Upper lobe of left lung (tissue), 4 donors: ENCODE measurements at regions not wholly inside any gene's neighbourhood (a gene's known extent, or its start where the extent isn't known, plus 50 kb on each side); places are given as distances from the start of the nearest gene placed in this dataset.

Source experiments
- EP300 ChIP-seq, 4 donors: sonication (generic); formaldehyde crosslinking; IDR thresholded peaks; one replicate each; pipeline ENCODE4 v1.5.1; 2017; ENCODE audit warnings: antibody characterized with exemption in 4 of 4, control low read depth in 2 of 4
- POLR2A ChIP-seq, 4 donors: fragments of 450-650 bp; IDR thresholded peaks; one replicate each; pipeline ENCODE4 v1.5.1; 2016 to 2017; ENCODE audit warnings: antibody characterized with exemption in 4 of 4, mild to moderate bottlenecking in 2 of 4
- POLR2AphosphoS5 ChIP-seq, 2 donors: sonication (generic); formaldehyde crosslinking; IDR thresholded peaks; one replicate each; pipeline ENCODE4 v1.5.1; 2017; ENCODE audit warnings: antibody characterized with exemption in 2 of 2
- TF ChIP-seq, protein P1 (sequence below), 6 experiments: fragments of 450-650 bp in 4 of 6; fragments of 200-600 bp in 2 of 6; sonication (generic) in 2 of 6; IDR thresholded peaks; one replicate each; pipeline ENCODE4 v1.5.1; 2016 to 2019; ENCODE audit warnings: antibody characterized with exemption in 6 of 6

DNA sequence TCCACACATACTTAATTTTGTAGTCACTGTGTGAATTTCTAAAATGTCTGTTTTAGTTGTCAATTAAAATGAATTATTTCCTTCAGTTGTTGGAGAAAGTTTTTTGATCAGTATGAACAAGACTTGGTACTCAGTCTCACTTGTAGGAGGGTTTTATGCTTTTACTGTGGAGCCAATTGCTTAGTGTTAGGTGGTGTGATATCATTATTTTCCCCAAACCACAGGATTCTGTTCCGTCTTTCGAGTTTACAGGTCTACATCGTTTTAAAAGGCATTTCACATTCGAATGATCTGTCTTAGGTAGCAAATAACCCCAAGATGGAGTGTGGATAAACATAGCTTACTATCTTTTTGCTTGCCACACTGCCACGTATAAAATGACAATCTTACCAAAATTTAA, 803.1 kb downstream of the SATB2 start:
- TF ChIP-seq POLR2AphosphoS5 (IDR thresholded peaks at IDR 0.05) (no peak), EP300 (IDR thresholded peaks at IDR 0.05) (no peak), POLR2A (IDR thresholded peaks at IDR 0.05) (no peak)
- TF ChIP-seq, protein P1, sequence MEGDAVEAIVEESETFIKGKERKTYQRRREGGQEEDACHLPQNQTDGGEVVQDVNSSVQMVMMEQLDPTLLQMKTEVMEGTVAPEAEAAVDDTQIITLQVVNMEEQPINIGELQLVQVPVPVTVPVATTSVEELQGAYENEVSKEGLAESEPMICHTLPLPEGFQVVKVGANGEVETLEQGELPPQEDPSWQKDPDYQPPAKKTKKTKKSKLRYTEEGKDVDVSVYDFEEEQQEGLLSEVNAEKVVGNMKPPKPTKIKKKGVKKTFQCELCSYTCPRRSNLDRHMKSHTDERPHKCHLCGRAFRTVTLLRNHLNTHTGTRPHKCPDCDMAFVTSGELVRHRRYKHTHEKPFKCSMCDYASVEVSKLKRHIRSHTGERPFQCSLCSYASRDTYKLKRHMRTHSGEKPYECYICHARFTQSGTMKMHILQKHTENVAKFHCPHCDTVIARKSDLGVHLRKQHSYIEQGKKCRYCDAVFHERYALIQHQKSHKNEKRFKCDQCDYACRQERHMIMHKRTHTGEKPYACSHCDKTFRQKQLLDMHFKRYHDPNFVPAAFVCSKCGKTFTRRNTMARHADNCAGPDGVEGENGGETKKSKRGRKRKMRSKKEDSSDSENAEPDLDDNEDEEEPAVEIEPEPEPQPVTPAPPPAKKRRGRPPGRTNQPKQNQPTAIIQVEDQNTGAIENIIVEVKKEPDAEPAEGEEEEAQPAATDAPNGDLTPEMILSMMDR (IDR thresholded peaks at IDR 0.05), result no peak
